ENCODE measurements at regions not wholly inside any gene's neighbourhood (a gene's known extent, or its start where the extent isn't known, plus 50 kb on each side); places are given as distances from the start of the nearest gene placed in this dataset.
"Not testable (repeated sequence)": the region's sequence is repeated elsewhere in the genome, so short reads cannot be mapped to it uniquely, and the experiment has no call there.

DNA sequence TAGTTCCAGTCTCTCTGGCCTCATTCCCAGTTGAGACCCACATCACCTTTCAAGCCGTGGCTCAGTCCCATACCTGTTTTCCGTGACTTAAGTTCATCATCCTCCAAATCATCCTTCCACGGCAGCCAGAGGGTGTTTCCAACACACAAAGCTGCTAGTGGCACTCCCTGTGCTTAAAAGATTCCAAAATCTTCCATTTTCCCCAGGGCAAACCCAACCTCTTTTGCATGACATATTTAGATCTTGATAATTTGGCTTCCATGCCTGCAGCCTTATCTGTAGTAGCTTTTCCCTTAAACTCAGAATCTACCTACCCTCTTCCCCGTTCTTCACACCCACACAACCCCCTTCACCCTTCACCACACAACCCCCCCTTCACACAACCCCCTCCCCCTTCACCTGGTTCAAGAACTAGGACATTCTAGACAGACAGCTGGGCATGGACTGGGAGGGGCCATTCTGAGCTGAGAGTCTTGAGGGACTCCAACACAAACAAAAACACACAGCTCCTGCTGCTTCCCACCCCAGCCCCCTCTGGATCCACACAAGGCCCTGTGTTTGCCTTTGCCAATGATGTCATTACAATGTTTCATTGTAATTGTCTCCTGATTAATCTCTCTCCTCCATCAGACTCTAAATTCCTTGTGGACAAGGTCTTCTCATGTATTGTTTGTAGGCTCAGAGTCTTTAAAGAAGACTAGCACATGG, 268.2 kb downstream of the SH3GL2 start:
- no peak for DNase-seq (ENCODE audit: low read depth)

DNA sequence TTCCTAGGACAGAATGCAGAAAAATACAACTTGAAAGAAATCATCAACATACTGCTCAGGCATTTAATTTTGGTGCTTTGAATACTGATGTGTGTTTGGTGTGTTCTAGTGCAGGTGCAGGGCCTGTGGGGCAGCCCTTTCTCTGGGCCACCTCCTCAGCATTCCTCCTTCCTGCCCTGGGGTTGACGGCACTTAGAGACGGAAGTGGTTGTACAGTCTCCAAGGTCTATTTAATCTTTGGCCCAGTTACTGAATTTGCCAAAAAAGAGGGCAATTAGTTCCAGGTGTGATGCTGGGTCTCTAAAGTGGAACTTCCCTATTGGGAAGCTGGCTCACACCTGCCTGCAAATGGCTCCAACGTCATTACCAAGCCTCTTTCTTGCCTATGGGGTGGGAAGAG, 269.0 kb downstream of the SH3GL2 start:
- no peak for DNase-seq (ENCODE audit: low read depth)

DNA sequence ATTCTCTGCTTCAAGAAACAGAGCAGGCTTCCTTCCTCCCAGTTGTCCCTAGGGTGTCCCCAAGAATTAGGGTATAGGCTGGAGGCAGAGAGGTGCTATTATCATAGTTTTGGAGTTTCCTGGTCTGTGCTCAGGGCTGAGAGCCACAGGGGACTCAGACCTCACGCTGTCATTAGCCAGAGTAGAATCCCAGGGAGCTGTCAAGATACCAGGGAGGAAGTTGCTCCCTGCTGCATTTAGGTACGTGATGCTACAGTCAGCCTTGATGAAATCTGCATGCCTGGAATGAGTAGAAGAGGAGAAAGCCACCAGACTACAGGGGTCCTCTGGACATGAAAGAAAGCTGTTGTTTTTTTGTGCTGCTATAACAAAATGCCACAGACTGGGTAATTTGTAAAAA, 273.2 kb downstream of the SH3GL2 start:
- DNase-seq (ENCODE audit: low read depth): no peak

DNA sequence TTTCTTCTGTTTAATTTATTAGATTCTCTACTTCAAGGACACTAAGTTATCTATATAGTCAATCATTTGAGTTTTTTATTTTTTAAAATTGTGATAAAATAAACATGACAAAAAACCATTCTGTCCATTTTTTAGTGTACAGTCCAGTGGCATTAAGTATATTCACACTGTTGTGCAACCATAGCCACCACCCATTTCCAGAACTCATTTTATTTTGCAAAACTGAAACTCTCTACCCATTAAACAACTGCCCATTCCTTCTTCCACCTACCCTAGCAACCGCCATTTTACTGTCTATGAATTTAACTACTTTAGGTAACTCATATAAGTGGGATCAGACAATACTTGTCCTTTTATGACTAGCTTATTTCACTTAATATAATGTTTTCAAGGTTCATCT, 275.6 kb downstream of the SH3GL2 start:
- DNase-seq (ENCODE audit: low read depth): no peak

DNA sequence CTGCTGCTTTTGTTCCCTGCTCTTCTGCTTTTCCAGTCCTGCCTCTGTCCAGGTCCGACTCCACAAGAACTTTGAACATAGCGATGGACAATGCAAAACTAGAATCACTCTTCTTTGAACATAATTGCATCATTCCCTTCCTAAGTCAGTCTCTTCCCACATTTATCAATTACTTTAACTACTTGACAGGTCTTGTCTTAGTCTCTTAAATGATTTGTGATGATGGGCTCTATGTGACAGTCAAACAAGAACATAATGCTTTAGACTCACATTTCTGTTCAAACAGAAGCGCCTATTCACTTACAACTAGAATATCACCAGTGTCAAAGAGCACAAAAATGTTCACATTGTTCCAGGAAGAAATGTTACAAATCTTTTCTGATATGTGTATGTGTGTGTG, 278.1 kb downstream of the SH3GL2 start:
- no peak for DNase-seq (ENCODE audit: low read depth)

DNA sequence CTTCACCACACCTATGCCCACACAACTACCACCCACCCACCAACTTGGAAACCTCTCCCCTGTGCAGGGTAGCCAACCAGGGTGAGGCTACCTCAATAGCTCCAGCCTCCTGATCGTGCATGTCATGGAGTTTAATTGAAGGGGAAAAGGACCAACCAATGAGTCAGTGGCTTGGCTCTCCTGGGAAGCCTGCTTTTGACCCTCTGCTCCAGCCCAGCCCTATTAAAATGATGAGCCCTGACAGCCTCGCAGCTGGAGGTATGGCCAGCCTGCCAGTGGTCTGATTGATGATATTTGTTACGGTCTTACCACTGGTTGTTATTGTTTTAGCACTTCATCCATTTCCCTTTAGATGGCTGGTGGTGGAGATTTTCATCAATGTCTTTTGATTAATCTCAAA, 280.4 kb downstream of the SH3GL2 start:
- DNase-seq (ENCODE audit: low read depth): no peak

DNA sequence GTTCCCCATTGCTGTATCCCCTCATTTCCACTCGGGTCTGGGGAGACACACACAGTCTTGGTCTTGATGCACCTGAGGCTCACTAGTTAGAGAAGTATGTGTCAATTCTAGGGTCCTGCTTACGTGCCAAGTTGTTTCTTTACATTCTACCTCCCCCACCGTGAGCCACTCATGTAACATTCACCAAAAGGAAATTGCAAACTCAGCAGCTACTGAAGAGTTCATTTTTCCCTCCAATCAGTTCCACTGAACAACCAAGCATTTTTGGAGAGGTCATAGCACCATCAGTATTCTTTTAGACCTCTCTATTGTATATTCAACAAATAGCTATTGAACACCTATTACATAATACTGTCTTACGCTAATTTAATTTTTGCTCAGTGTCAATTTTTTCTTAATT, 281.1 kb downstream of the SH3GL2 start:
- DNase-seq (ENCODE audit: low read depth): no peak

DNA sequence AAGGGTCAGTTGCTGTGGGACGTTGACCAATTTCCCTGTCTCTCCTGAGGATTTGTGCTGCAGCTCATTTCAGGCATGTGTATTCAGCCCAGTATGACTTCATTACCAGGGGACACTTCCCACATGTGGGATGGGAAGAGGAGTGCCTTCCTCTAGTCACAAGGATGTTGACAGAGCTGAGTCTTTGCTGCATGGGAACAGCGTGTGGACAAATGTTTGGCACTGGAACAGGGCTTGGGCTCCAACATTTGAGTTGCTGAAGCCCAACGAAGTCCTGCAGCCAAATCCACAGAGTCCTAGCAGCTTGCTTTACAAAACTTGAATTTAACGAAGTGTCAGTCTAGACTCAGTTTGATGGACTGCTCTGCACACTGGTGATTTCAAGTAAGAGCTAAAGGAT, 283.2 kb downstream of the SH3GL2 start:
- no peak for DNase-seq (ENCODE audit: low read depth)

DNA sequence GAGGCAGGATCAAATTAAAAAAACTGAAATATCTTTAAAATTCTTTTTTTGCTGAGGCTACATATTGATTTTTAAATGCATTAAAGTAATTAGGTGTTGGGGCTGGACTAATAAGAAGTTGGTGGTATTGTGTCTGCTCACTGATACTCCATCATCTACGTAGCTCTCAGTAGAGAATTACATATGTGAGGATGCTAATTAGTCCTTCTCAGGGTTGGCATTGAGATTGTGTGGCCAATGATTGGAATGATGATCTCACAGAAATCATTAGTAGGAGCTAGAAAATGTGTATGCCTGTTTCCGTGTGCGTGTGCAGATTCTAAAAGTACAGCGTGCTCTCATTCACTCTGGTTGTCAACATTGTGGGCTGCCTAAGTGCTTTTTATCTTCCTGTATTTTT, 283.8 kb downstream of the SH3GL2 start:
- no peak for DNase-seq (ENCODE audit: low read depth)

DNA sequence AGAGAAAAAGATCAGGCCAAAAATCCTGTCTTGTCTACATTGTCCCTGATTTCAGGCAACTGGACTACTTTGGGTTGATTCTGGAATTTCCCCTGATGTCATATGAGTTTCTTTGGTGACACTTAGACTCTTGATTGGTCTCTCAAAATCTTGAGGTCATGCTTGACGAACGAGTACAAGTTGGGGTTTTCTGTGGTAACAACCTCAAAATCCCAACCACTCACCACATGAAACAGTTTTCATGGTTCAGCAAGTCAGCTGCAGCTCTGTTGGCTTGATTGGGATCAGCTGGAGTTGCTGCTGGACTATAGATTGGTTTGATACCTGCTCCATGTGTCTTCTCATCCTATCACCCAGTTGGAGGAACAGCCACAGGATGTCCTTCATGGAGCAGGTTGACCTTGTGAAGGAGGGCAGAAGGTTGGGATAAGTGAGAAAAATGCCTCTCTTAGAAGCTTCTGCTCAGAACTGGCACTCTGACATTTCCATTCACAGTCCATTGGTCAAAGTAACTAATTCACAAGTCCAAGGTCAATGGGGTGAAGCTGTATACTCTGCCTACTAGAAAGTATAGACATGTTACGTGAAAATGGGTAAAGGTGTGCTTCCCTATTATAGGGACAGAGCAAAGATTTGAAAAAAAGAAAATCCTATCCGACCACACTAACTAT, 284.5 kb downstream of the SH3GL2 start:
- no peak for DNase-seq (ENCODE audit: low read depth)

DNA sequence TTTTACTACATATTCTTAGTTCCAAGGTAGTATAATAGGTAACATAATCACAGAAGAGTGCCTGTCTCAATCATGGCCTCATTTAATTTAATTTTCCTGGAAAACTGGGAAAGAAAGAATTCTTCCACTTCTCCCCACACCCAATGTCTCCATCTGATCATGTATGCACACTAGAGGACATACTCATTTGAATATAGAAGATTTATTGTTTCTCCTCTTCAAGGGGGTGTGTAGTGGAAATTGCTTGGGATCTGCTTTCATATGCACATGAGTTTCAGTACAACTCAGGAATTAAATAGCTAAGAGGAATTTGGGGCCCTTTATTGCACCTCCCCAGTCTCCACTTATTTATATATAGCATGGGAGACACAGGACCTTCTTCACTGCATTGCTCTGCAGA, 285.1 kb downstream of the SH3GL2 start:
- no peak for DNase-seq (ENCODE audit: low read depth)

DNA sequence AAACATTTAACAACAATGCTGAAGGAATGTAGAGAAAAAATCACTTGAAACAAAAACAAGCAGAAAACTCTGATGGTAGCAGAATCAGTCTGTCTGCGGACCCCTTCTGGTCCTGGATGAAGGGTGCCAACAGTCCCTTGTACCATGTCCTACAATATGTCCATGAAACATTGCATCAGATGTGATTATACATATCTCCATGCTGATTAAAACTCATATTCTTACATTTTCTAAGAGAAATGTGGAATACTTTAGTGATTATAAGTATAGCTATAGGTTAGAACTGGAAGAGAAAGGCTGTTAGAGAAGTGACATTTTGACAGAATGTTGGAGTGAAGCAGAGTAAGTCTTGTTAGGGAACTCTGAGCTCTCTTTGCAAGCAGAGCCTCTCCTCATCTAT, 286.1 kb downstream of the SH3GL2 start:
- no peak for DNase-seq (ENCODE audit: low read depth)

DNA sequence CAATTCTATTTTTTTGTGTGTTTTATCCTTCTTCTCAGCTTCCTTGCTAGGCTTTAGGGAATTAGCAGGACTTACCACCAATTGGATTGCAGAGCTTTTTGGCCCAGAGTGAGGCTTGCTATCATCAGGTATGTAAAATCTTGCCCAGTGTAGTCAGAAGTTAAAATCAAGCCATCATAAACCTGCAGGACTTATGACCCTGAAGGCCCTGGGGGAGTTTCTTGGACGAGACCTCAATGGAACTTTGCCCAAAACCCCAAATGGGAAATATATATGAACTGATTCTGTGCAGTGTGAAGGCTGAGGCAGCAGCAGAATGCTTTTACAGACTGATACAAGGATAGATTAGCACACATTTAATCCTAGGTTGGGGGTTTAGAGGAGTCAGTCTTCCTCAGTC, 287.0 kb downstream of the SH3GL2 start:
- no peak for DNase-seq (ENCODE audit: low read depth)

DNA sequence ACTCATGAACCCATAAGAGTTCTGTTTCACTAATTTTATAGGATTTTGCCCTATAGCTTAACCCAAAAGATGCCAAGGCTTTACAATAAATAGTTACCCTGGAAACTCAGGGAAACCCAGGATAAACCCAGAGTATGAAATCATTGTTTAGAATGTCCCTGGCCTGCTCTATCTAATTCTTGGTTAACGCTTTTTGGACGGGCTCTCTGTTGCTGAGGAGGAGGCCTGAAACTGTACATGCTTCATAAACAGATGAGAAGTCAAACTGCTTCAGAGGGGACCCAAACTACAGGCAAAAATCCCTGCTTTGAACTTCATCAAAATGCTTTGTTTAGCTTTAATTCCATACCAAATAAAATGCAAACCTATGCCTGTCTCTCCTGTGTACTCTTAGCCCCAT, 291.9 kb downstream of the SH3GL2 start:
- DNase-seq (ENCODE audit: low read depth): no peak

DNA sequence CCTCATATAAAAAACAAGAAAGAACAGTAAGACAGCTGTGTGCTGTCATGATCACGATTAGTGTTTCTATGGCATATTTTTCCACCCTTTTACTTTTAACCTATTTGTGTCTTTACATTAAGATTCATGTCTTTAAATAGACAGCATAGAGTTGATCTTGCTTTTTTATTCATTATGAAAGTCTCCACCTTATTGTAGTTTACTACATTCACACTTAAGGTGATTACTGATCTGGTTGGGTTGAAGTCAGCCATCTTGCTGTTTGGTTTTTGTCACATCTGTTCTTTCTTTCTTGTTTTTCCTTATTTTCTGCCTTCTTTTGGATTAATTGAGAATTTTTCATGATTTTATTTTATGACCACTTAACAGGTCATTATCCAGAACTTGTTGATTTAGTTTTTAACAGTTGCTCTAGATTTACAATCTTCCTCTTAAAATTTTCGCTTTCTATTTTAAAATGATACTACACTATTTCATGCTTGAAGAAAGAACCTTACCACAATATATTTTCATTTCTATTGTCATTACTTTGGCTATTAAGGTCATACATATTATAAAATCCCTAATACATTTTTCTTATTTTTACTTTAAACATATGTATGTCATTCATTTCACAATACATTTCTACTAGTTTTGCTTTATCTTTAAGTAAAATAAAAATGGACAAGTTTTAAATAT, 292.5 kb downstream of the SH3GL2 start:
- DNase-seq (ENCODE audit: low read depth): no peak

DNA sequence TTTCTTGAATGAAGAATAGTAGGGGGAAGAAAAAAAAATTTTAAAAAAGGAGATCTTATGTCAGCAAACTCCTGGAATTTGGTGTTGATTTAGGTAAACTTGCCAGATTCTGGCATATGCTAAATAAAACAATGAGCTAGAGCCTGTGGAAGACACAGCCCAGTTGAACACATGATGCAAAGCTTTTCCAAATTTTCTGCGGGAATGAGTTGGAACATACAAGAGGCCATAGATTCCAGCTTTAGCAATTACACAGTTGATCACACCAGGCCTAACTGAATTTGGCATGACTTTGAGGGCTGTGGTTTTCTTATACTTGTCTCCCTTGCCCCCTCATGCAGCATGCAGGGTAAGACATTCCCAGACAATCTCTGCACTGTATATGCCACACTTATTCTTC, 297.0 kb downstream of the SH3GL2 start:
- DNase-seq (ENCODE audit: low read depth): no peak

DNA sequence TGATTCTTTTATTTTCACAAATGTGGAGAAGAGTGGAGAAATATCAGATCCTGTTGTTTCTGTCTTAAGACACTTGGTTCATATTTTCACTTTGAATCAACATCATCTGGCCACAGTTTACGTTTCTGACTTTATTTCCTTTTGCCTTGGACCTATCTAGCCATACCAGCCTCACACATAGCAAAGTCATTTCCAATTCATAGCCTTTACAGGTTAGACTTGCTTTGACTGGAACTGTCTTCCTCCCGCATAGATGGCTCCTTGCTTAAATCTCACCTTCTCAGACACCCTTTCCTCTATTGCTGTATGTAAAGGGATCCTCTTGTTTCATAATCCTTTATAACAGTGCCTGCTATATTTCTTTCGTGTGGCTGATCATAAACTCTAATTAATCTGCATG, 297.8 kb downstream of the SH3GL2 start:
- DNase-seq (ENCODE audit: low read depth): no peak

DNA sequence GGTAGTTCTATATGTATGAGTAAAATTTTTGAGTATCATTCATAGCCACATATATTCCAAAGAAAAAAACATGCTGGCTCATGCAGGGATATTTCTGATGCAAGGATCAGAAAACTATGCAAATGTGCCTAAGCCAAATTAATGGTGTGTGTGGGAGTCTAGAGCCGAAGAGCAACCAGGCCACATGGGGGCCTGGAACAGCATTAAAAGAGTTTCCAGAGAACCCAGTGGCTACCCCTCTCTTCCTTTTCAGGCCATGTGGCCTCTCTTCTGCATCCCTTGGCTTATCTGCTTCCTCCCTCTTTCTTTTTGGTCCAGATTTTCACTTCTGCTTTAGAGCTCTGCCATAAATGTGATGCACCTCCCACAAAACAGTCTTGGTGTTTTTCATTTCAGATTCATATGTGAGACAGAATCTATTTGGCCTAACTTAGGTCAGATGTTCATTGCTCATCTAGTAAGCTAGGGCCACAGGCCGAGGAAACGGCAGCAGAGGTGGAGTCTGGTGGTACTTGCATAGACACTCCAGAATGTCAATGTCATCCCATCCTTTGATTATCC, 300.0 kb downstream of the SH3GL2 start:
- no peak for DNase-seq (ENCODE audit: low read depth)

DNA sequence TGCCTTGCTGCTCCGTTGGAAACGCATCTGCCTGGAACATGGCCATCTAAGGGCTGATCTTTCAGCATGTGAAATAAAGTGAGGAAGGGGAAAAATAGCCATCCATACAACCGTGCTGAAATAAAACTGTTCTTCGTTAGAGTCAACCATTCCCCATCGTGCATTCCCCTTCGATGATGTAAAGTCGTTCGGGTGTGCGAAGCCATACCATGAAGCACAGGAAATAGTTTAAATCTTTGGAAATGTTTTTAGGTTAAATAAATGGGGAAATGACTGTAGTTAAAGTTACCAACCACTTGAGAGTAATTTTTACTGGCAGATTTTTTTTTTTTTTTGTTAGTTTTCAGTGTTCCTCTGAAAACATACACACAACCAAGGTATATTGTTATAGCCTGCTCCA, 302.5 kb downstream of the SH3GL2 start:
- DNase-seq (ENCODE audit: low read depth): no peak

DNA sequence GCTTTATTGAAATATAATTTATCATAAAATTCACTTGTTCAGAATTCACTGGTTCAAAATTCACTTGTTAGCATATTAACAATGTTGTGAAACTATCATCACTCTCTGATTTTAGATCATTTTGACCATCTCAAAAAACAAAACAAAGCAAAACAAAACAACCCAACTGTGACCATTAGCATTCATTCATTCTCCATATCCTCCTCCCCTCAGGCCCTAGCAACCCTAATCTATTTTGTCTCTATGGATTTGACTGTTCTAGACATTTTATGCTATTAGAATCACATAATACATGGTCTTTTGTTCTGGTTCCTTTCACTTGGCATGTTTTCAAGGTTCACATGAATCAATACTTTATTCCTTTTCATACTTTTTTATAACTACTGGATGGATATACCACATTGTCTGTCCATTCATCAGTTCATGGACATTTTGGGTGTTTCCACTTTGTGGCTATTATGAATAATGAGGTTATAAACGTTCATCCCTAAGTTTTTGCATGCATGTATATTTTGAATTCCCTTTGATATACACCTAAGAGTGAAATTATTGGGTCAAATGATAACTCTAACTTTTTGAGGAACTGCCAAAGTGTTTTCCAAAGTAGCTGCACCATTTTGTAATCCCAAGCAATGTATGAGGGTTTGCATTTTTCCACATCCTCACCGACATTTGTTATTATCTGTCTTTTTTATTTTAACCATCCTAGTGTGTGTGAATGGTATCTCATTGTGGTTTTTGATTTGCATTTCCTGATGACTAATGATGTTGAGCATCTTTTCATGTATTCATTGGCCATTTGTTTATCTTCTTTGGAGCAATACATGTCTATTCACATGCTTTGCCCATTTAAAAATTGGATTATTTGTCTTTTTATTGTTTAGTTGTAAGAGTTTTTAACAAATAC, 304.1 kb downstream of the SH3GL2 start:
- DNase-seq (ENCODE audit: low read depth): no peak

DNA sequence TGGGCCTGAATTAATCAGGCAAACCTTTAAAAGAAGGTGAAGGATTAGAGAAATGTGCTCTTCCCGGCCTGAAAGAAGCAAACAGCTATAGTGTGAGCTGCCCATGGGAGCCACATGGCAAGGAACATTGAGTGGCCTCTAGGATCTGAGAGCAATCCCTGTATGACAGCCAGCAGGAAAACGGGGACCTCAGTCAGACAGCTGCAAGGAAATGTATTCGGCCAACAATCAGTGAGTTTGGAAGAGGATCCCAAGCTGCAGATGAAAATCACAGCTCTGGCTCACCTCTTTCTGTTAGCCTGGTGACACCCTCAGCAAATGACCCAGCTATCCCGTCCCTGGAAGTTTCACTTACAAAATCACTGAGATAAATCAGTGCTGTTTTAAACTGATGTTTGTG, 309.2 kb downstream of the SH3GL2 start:
- DNase-seq (ENCODE audit: low read depth): no peak

DNA sequence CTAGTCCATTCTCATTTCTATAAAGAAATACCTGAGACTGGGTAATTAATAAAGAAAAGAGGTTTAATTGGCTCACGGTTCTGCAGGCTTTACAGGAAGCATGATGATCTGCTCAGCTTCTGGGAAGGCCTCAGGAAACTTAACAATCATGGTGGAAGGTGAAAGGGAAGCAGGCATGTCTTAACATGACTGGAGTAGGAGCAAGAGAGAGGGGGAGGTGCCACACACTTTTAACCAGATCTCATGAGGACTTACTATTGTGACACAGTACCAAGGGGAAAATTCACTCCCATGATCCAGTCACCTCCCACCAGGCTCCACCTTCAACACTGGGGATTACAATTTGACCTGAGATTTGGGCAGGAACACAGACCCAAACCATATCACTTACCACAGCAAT, 310.1 kb downstream of the SH3GL2 start:
- DNase-seq (ENCODE audit: low read depth): not testable (repeated sequence)
